ENCODE measurements at regions not wholly inside any gene's neighbourhood (a gene's known extent, or its start where the extent isn't known, plus 50 kb on each side); places are given as distances from the start of the nearest gene placed in this dataset.

DNA sequence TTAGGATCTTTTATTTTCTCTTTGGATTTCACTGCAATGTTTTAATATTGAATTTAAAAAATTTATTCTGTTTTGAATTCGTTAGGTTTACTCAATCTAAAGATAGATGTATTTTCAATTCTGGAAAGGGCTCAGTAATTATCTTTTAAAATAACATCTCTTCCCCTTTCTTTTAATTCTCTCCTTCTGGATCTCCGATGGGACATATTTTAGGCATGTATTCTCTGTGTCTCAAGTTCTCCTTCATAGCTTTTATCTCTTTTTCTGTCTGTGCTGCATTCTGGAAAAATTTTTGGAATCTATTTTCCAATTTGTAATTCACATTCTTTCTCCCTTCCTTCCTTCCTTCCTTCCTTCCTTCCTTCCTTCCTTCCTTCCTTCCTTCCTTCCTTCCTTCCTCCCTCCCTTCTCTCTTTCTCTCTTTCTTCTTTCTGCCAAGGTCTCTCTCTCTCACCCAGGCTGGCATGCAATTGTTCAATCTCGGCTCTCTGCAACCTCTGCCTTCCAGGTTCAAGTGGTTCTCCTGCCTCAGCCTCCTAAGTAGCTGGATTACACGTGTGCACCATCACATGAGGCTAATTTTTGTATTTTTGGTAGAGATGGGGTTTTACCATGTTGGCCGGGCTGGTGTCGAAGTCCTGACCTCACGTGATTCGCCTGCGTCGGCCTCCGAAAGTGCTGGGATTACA lies 98.5 kb upstream of the CTTNBP2 start:
- intact Hi-C loops (cut with DNase I) = no loop called here
- DNase-seq = no peak

DNA sequence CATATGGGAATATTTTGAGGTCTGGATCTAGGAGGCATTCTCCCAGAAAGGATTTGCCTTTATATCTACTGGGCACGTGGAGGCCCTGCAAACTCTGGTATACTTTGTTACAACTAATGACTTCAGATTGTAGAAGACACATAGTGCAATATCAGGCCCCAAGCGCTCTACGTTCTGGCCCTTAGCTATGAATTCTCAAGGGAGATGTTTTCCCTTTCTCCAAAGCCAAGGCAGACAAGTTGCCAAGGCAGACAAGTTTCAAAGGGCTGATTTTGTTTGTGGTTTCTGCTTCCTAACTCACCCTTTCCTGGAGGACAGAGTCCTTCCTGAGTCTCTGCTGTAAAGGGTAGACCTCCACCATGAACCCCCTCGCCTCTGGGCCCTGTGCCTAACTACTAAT lies 99.4 kb upstream of the CTTNBP2 start:
- intact Hi-C loops (cut with DNase I) = no loop called here

DNA sequence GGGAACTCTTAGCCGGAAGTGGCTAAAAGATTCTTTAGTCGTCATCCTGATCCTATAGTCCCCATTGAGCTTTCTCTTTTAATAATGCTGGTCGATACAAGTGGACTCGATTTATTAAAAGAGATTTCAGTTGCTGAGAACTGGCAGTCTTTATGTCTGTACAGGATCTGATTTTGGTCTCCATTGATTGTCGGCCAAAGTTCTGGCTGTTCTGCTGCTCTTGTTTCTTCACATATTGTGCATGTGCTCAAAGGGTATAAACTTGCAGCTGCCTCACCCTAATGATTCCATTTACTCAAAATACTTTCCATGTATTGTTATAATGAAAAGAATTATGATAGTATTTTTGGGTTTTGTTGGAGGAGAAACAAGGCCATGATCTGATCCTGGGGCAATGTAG lies 100.7 kb upstream of the CTTNBP2 start:
- intact Hi-C loops (cut with DNase I) = no loop called here
- no peak for DNase-seq

More for the DNA sequence above, 99.4 kb upstream of the CTTNBP2 start:
- DNase-seq = no peak

DNA sequence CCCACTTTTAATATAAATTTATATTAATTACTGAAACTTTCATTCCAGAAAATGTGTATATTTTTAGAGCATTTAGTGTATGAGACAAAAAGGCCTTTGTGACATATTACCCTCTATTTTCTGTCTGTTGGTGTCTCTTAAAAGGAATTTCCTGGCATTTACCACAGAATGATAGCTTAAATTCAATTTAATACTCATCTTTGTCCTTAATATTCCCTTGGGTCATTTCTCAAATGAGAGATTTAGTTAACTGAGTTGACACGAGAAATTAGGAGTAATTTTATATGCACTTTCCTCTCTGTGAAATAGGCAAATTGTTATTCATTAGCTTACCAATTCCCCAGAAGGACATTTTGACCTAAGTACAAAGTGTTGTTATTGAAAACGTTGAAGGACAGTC lies 101.7 kb upstream of the CTTNBP2 start:
- no peak for DNase-seq
- intact Hi-C loops (cut with DNase I) = no loop called here

DNA sequence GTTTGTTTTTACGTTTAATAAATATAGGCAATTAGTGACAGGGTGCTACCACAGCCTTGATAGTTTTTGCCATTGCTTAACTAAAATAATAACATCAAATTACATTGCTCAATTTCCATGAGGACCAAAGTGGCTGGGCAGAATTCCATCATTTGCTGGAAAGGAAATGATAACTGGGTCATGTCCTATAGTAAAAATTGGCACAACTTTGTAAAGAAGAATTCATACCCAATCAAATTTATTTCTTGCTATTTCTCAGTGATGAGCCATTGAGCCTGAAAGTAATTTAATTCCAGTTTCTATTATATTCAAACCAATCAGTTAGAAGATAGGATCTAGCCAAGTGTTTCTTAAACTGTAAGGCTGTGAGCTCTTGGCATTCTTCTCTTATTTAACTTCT lies 102.2 kb upstream of the CTTNBP2 start:
- intact Hi-C loops (cut with DNase I) = no loop called here
- DNase-seq = no peak

DNA sequence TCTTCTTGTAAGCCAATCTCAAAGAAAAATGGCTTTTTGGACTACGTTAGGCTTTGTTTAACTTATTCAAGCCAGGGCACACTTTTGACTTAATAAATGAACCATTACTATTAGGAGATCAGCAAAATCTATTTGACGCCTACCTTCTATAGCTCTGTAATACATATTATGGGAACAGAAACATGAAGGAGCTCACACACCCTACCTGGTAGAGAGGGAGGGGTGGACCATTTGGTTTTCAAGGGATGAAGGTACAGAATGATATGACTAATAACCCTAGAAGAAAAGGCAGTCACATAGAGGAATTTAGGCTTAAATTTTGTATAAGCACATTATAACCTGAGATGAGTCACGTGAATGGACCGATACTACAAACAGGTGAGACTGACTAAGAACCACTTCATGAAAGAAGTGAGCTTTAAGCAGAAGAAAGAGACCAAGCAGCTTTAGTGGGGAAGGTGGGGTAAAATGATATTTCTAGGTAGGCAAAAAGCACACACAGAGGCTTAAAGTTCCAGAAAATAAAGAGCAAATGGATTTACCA lies 106.8 kb upstream of the CTTNBP2 start:
- DNase-seq = no peak
- intact Hi-C loops (cut with DNase I) = no loop called here

DNA sequence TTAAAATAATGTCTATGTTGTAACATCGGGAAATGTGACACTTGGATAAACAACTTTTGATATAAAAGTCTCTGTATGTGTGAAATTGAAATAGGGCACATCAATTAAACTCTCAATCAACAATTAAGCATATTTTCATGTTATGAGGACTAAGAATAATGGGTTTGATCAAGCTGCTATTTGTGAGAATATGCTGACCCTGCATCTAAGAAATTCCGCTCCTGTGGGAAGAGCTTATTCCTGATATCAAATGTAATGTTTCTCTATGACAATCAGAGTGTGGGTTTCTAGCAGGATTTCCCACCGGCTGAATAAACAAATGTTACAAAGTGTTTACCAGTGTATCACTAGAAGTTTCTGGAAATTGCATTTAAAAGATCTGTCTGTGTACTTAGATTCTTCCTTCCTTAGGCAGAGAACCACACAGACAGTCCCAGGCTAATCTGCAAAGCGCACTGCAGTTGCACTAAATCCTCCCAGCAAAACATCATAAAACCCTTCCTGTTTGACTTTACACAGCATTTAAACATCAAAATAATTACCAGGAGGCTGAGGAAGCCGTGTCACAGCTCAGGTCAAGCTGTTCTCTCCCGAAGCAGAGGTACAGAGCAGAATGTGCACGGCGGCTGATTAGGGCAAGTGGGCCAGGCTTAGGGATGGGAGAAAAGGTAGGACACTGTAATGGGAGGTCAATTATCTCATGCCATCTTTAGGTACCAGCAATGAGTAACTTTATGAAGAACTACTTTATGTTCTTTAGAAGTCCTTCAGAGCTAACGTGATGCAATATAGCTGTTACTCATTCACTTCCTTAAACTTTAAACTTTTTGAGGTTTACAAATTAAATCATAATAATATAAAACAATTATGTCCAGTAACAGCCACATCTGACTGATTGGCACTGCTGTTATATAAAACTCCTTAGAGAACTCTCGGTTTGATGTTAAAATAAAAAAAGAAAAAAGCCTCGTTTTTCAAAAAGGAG lies 109.1 kb upstream of the CTTNBP2 start:
- intact Hi-C loops (cut with DNase I) = no loop called here
- no peak for DNase-seq

DNA sequence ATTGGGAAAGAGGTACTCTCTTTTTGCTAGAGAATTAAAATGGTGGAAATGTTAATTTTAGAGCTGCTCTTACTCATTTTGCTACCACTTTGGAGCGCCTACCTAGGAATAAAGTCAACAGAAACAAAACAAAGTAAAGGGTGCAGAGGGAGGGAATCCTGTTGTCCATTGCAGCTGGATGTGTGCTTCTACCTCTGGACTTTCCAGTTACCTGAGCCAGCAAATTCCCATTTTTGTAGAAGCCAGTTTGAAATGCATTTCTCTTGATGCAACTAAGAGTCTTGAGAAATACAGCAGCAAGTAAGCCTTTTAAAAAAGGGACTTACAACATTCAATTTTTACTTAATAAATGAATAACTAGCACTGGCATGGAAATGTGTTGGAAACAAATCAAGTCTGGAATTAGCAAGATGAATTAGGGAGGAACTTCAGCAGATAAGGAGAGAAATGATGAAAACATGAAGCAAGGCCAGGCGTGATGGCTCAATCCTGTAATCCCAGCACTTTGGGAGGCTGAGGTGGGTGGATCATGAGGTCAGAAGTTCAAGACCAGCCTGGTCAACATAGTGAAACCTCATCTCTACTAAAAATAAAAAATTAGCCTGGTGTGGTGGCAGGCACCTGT lies 113.5 kb upstream of the CTTNBP2 start:
- DNase-seq = no peak

DNA sequence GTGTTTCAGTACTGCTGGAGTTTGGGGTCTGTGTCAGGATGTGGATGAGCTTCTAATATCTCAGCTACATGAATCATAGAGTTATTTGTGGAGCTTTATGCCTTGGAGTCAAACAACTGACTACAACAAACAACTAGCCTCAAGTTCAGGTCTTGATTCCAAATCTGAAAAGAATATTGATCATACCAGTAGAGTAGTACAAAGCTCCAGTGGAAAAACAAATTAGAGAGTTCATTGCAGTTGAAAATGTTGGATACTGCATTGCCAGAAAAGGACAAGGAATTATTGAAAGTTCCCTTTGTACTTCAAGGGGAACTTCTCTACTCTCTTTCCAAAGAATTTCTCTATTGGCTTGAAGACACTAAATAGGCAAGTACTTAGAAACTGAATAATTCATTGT lies 117.6 kb upstream of the CTTNBP2 start:
- intact Hi-C loops (cut with DNase I) = no loop called here
- no peak for DNase-seq

More for the DNA sequence above, 113.5 kb upstream of the CTTNBP2 start:
- intact Hi-C loops (cut with DNase I) = no loop called here

DNA sequence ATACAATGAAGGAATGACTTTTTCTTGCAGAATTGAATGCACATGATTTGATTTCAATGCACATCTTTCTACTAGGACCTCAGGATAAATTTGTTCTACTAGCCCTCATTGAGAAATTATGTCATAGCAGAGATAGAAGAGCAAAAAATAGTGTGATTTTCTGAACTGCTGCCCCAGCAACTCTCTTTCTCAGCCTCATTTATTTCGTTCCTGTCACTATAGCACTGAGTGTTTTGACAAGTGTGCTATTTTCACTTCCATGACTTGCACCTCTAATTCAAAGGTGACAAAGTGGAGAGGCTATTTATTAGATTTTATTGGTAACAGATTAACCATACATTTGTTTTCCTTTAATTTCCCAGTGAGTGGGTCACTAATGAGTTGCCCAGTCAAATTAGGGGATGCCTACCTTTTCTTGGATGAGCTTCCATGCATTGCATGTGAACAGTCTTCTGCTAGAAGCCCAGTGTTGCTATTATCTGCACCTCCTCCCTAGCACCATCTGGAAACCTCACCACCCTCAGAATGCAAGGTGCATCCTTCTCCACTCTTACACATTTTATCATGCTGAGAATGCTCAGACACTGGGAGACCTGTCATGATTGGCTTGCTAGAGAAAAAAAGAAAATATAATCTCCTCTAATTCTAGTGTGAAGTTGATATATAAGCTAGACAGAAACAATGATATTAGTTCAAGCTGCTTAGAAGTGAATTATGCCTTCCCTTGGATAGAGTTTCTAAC lies 119.6 kb upstream of the CTTNBP2 start:
- intact Hi-C loops (cut with DNase I) = no loop called here
- DNase-seq = peak in 3 of 42 donors; percentile 9 to 38 (median 14)

DNA sequence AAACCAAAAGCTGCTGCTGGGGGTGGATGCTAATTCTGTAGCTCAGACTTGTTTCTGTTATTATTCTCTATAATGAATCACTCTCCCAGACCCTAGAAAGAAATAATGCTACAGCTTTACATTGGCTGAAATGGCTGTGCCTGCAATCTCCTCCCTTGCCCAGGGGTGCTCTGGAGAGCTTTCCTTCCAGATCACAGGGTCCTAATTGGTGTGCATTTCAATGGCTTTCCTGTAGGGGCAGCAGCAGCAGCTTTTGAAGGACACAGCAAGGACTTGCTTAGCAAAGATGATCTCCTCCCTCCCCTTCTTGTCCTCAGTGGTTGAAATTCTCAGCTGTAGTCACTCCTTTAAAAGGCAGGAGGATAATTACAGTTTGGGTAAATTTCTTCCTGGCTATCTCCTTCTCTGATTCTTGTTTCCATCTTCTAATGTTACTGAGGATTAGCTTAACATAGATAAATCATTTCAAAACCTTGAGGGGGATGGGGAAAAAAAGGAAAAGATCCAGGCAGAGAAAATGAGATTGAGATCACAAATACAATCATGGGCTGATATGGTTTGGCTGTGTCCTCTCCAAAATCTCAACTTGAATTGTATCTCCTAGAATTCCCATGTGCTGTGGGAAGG lies 120.2 kb upstream of the CTTNBP2 start:
- DNase-seq = peak in 27 of 42 donors; percentile 3 to 71 (median 24)
- intact Hi-C loops (cut with DNase I) = no loop called here

DNA sequence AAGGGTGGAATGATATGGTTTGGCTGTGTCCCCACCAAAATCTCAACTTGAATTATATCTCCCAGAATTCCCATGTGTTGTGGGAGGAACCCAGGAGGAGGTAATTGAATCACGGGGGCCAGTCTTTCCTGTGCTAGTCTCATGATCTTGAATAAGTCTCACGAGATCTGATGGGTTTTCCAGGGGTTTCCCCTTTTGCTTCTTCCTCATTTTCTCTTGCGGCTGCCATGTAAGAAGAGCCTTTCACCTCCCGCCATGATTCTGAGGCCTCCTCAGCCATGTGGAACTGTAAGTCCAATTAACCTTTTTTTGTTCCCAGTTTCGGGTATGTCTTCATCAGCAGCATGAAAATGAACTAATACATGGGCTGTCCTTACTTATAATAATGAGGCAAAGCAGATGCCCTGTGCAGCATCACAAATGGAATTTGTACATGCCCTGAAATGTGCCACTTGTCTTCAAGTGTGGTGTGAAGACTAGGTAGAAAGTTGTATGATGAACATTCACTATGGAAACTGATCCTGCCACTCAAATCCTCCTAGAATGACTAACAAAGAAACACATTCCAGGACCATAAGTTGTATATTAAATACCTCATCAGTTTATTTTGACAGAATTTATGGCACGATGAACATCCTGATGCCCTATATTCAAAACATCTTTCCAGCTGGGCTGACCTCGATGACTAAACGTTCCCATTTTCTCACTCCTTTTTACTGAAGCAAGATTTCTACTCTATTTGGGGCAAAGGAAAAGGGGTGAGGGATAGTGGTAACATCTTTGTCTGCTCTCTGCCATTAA lies 122.8 kb upstream of the CTTNBP2 start:
- DNase-seq = no peak
- intact Hi-C loops (cut with DNase I) = no loop called here

DNA sequence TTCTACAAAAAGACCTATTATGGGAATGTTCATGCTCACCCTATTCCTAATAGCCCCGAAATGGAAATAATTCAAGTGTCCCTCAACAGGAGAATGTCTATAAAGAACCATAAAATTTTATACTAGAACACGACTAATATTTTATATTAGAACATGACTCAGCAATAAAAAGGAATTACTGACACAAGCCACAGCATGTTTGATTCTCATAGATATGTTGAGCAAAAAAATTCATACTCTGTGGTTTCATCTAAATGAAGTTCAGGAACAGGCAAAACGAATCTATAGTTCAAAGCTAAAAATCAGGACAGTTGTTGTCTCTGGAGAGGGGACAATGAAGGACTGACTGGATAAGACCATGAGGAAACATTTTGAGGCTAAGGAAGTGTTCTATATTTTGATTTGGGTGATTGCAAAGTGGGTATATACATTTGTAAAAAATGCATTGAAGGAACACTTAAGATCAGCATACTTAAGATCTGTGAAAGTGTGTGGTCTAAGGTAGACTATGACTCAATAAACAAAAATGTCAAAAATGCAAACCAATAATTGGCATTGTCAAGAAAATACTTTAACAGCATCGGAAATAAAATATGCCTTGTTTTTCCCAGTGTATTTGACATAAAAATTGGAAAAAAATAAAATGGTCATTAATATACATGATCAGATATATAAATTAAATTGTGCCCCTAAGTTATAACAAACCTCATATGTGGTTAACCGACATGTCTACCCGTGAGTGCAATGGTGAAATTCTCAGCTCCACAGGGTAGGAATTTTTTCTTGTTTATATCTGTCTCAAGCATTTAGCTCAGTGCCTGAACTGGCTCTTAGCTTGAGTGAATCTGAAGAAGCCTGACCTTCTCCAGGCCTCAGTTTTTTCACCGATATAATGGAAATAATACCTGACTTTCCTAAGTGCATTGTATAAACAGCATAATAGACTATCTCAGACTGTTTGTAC lies 124.9 kb upstream of the CTTNBP2 start:
- no peak for DNase-seq
- intact Hi-C loops (cut with DNase I) = no loop called here

DNA sequence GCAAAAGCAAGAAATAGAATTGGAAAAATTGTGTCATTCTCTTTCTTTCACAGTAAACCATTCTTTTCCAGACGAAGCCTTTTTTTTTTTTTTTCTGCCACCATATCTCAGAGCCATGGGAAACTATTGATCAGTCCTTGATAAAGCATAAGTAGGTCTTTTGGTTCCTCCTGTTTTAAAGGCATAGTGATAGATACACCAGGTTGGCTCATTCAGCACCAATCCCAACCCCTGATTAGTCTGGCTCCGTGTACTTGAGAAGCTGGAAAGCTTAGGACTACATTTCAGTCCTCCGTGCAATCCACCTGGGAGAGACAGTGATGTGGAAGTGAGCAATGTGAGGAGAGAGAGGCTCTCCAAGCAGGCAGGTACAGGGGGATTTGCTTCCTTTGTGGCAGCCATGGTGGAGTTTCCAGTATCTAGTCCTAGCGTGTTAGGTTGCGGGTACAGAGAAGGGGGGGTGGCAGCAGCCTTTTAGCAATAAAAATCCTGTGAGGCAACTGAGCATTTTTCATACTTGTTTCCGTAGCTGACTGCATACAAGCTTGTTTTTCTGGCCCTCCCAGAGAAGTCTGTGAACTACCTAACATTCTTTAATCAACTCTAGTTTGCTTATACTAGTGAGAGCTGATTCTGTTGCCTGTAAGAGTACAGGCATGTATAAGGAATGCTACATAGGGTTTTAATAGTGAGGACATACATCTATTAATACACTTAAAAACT lies 127.4 kb upstream of the CTTNBP2 start:
- intact Hi-C loops (cut with DNase I) = no loop called here
- no peak for DNase-seq

DNA sequence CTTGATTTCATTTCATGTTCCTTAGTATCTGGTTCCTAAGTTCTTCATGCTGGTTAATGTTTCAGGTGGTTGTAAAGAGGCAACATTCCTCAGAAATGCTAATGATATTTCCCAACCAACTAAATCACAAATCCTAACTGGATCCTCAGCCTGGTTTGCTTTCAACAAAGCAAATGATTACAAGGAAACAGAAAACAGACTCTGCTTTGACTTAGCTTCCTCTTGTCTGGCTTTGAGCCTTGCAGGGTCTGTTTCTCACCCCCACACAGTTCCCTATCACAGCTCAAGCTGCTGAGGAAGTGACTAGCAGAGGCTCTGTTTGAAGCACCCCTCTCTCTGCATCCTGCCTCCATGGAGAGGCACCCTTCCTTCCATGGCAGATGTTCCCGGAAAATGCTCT lies 130.2 kb upstream of the CTTNBP2 start:
- intact Hi-C loops (cut with DNase I) = no loop called here
- no peak for DNase-seq

DNA sequence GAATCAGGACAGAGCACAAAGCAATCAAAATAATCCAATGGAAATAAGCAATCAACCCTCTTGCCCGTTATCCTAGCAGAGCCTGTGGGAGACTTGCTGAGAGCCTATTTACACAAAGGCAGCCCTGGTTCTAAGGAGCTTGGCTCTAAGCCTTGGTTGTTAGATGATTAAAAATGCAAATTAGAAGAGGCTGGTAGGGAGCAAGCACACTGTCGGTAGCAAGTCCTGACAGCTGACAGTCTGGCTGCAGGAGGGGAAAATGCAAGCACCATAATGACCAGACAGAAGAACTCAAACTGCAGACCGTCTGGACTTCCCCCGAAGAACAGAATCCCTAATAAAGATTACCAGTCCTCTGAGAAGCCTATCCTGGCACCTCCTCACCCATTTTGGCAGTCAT lies 131.8 kb upstream of the CTTNBP2 start:
- intact Hi-C loops (cut with DNase I) = no loop called here
- peak in 7 of 42 donors; percentile 6 to 42 (median 17) for DNase-seq

Data from head of caudate nucleus (tissue), 42 donors.